ENCODE measurements at regions not wholly inside any gene's neighbourhood (a gene's known extent, or its start where the extent isn't known, plus 50 kb on each side); places are given as distances from the start of the nearest gene placed in this dataset.

- DNase-seq: peak; percentile 6
Measured at GRCh38 chr3:188077160-188077799, 76.7 kb upstream of the LPP start.

GRCh38 chr3:188080091-188080490, 73.9 kb upstream of the LPP start:
- DNase-seq: no peak

GRCh38 chr3:188082031-188082430, 71.9 kb upstream of the LPP start:
- no peak for DNase-seq

GRCh38 chr3:188082450-188082849, 71.5 kb upstream of the LPP start:
- DNase-seq: no peak

- DNase-seq: no peak
Measured at GRCh38 chr3:188083011-188083410, 70.9 kb upstream of the LPP start.

DNA sequence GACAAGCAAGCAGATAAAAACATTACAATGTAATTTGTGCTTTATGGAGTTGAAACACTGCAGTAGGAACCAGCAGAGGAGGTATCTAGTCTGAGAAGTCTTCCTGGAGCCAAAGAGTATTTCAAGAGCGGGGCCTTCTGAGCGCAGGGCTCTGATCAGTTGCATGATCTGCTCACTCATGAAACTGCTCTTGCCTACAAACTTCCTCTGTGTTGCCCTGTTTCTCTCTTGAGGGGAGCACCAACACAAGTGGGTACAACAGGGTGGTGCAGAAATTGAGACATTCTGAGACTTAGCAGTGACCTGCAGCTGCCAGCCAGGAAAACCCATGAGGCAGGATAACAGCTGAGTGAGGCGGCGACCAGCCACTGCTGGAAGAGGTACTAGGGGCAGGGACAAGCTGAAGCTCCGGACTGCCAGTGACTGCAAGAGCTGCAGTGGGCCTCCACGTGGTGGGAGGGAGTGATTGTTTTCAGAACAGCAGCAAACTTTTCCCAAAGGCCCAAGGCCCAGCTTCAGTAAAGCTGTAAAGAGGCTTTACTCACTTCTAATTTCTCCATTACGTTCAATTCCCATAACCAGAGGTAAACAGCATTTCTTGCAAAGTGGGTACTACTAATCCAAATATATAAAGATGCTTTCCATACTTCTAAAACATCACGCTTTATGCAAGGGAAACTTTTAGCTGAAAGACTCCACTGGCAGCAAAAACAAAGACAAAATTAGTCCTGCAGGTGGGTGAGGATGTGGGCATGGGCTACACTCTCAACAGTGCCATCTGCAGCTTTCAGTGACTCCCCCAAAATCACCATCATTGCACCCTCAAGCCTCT, 69.0 kb upstream of the LPP start:
- DNase-seq: no peak

GRCh38 chr3:188085584-188086560, 68.1 kb upstream of the LPP start:
- no peak for DNase-seq

DNA sequence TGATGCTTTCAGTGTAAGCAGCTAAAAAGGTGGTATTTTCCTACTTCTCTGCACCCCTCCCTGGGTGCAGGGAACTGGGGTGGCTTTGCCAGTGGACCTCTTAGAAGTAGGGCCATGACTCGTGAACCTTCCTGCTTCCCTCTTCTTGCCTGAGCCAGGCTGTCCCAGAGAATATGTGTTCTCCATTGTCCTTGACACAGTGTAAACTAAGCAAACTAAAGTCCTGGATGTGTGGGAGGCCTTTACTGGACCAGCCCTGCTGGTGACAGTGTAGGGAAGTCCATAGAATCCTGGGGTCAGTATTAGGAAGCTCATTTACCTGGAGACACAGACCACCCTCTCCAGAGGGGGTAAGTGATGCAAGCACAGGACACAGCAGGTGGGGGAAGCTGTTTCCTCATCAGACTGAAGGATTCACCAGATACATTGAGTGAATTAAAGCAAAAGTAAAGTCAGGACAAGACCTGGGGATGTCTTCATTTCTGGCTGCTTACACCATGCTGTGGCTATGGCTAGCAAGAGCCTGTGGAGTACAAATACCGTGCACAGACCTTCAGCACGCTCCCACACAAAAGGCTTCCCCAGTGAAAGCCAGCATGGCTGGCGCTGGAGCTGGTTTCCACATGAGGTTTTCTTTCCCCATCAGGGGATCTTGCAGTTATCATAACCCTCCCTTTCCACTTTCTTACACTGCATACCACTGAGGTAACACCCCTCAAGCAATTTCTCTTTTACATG, 64.8 kb upstream of the LPP start:
- no peak for DNase-seq

GRCh38 chr3:188090620-188091309, 63.2 kb upstream of the LPP start:
- DNase-seq: no peak

DNA sequence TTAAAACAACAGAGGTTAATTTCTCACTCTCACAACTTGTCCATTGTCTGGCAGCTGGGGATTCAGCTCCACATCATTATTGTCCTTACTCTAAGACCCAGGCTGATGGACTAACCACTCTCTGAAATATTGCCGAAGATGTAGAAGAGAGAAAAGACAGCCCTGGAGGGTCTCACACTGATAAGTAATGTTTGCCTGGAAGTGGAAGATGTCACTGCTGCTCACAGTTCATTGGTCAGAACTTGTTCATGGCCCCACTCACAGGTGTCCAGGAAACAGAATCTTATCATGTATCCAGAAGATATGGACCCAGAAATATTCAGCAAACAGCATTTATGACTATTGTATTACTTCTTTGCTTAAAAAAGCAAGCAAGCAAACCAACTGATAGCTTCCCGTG, 62.2 kb upstream of the LPP start:
- DNase-seq: no peak

DNA sequence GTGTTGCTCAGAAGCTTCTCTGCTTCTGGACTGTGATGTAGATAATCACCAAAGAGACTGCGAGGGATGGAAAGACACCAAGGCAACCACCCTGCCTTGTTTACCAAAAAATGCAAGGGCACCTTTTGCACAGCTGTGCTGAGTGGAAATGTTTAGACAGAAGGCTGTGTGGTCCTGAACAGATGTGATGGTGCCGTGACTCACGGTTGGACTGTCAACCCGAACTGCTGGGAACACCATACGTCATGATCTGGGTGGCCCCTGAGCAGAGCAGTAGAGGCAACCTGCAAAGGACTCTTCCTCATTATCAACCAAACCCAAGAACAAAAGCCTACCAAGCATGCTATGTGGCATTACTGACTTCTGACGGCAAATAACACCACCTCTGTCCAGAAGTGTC, 61.3 kb upstream of the LPP start:
- peak; percentile 10 for DNase-seq

- no peak for DNase-seq
Measured at GRCh38 chr3:188095431-188095830, 58.5 kb upstream of the LPP start.

- DNase-seq: no peak
Measured at GRCh38 chr3:188097791-188098190, 56.2 kb upstream of the LPP start.

GRCh38 chr3:188099907-188100306, 54.0 kb upstream of the LPP start:
- no peak for DNase-seq

- DNase-seq: no peak
Measured at GRCh38 chr3:188102861-188103547, 51.0 kb upstream of the LPP start.

GRCh38 chr3:188104050-188104449, 49.9 kb upstream of the LPP start:
- no peak for DNase-seq
